K562 (cell line): ENCODE measurements at regions not wholly inside any gene's neighbourhood (a gene's known extent, or its start where the extent isn't known, plus 50 kb on each side); places are given as distances from the start of the nearest gene placed in this dataset.

Experiments
- BHLHE40 ChIP-seq: IDR thresholded peaks from 2 replicates; pipeline ENCODE4 v1.6.1; 2011; ENCODE audit warnings: low read length, improper control_type of control experiment
- CTCF ChIP-seq, 3 experiments: IDR thresholded peaks in 2 of 3; conservative IDR thresholded peaks in 1 of 3; 2 replicates each; pipeline ENCODE4 v1.5.1; 2011 to 2012; ENCODE audit warnings: low read length in 3 of 3, mild to moderate bottlenecking in 3 of 3, control low read depth in 2 of 3, improper control_type of control experiment in 1 of 3, inconsistent platforms in 1 of 3, low read depth in 1 of 3, mixed read lengths in 1 of 3, moderate library complexity in 1 of 3; ENCODE audit not compliant: insufficient read depth in 2 of 3
- EZH2 ChIP-seq: IDR thresholded peaks from 2 replicates; pipeline ENCODE4 v1.6.1; 2012; ENCODE audit warnings: low read depth, mild to moderate bottlenecking, inconsistent platforms, low read length, borderline replicate concordance
- MECOM ChIP-seq: fragments of 250-450 bp; sonication (Bioruptor Pico); IDR thresholded peaks from 2 replicates; pipeline ENCODE4 v1.8.0; 2022; ENCODE audit warnings: inconsistent platforms
- MEF2D ChIP-seq: conservative IDR thresholded peaks from 2 replicates; pipeline ENCODE4 v1.6.1; 2016; ENCODE audit warnings: low read depth, missing genetic modification characterization, missing compliant biosample characterization
- PTBP1 ChIP-seq: fragments of 200-400 bp; formaldehyde crosslinking; IDR thresholded peaks from 2 replicates; pipeline ENCODE4 v1.6.1; 2017; ENCODE audit warnings: low read depth, low read length
- SMARCA4 ChIP-seq: fragments of 450-650 bp; IDR thresholded peaks from 2 replicates; pipeline ENCODE4 v1.6.1; 2016
- ZNF639 ChIP-seq, 2 experiments: fragments of 200-800 bp in 1 of 2; sonication (Bioruptor generic) in 1 of 2; sonication (generic) in 1 of 2; formaldehyde crosslinking in 1 of 2; IDR thresholded peaks in 1 of 2; conservative IDR thresholded peaks in 1 of 2; 2 replicates each; pipeline versions ENCODE4 v1.5.0 to v1.6.1; 2016 to 2020; ENCODE audit warnings: missing compliant biosample characterization in 1 of 2, missing genetic modification characterization in 1 of 2, missing genetic modification reagents in 1 of 2

GRCh38 chr12:89281539-89281867, 70.8 kb downstream of the DUSP6 start:
- TF ChIP-seq SMARCA4, result no peak
- no peak for TF ChIP-seq MEF2D (tag)
- no peak for TF ChIP-seq ZNF639 (CRISPR knock-in tag; conservative IDR thresholded peaks at IDR 0.05 in 1 of 2, IDR thresholded peaks at IDR 0.05 in 1 of 2)
- no peak for TF ChIP-seq CTCF (IDR thresholded peaks at IDR 0.05 in 2 of 3, conservative IDR thresholded peaks at IDR 0.05 in 1 of 3; ENCODE audit: insufficient read depth in 2 of 3, low read depth in 1 of 3, low read length in 3 of 3)
- no peak for TF ChIP-seq EZH2
- no peak for TF ChIP-seq PTBP1
- no peak for TF ChIP-seq BHLHE40
- no peak for TF ChIP-seq MECOM
